GM18498 (cell line): ENCODE measurements at regions not wholly inside any gene's neighbourhood (a gene's known extent, or its start where the extent isn't known, plus 50 kb on each side); places are given as distances from the start of the nearest gene placed in this dataset.

Experiments
- ATAC-seq: cut with Tn5 transposase; IDR thresholded peaks from one replicate; pipeline ENCODE4 v1.9.1; 2021; ENCODE audit warnings: mild to moderate bottlenecking, moderate library complexity; ENCODE audit not compliant: unreplicated experiment

DNA sequence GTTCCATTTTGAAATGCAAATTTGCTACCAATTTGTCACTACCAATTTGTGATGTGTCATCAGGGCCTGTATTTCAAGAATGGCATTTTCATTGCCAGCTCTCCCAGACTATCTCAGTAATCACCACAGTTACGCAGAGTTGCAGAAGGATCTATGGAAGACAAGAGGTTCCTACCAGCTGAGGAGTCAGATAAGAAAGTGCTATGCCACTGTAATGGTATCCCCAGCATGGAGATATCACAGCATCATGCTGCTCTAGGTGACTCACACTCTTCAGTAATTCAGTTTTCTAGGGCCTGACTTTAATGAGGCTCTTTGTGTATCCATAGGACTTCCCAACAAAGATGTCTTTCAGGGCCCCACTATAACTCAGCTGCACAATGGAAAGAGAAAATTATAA lies 490.3 kb downstream of the ARHGEF28 start:
- ATAC-seq = no peak

DNA sequence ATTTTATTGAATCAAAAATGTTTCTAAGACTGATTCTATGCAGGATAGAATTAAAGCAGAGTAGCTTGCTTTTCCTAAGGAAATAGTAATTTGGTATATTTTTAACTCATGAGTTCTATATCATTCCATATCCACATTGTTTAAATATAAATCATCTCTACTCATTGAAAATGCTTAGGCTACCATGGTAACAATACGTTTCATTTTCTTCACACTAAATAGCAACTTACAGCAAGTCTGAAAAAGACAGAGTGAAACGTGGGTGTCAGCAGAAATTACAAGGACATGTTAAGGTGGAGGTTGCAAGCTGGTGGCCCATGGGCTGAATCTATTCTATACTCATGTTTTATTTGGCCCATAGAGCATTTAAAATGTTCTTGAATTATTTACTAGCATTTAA lies 487.9 kb downstream of the ARHGEF28 start:
- ATAC-seq = no peak

DNA sequence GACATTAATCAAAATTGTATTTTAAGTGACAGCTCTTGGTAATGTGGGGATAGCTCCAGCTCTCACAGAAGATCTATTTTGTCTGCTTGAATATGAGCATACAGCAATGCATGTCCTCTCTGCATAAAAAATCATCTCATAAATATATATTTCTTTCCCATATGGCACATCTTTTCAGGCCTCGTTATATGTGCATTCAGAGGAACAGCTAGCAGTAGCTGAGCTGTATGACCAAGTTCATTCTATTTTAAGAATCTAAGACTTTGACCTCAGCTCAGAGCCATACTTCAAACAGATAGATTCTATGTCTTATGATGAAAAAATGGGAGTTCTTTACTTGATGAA lies 487.2 kb downstream of the ARHGEF28 start:
- ATAC-seq = no peak

DNA sequence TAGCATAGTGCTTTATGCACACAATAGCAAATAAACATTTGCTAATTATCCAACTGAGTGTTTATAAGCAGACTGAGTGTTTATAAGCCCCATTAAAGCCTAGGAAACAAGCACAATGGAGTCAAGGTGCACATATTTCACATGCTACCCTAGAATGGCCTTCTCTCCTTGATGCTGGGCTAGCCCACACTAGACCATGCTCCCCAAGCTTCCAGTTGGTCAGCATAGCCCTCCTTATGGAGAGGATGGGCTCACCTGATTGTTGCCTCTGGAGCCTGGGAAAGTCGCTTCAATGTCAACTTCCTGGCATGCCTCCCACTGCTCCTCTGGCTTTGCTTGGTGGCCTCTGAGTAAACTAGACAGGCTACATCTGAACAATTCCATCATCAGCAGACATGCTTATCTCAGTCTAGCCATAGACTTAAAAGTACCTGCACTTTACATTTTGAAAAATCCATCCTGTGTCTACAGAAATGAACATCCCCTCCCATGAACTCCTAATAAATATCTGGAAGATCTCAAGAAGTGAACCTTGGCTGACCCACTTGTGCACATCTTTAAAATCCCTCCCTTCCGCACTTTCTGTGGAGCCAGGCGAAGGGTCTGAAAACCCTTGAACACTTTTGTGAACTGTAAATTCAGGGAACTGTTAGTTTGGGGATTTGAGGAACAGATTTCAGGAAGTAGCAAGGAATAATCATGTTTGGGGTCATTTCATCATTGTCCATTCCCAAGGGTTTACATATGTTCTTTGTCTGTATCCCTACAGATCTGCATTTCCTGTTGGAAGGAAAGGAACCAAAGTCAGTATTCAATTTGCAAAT lies 486.6 kb downstream of the ARHGEF28 start:
- ATAC-seq = no peak

DNA sequence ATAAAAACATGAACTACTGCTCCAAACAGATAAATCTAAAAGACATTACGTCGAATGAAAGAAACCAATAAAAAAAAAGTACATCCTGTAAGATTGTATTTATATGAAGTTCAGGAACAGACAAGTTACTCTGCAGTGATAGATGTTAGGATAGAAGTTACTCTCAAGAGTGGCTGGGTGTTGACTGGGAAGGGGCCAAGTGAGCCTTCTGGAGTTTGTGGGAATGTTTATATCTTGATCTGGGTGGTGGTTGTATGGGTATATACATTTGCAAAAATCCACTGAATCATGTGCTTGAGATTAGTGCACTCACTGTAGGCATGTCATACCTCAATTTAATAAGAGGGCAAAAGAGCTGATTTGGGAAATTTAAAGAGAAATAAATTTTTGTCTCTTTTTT lies 485.8 kb downstream of the ARHGEF28 start:
- ATAC-seq = no peak

DNA sequence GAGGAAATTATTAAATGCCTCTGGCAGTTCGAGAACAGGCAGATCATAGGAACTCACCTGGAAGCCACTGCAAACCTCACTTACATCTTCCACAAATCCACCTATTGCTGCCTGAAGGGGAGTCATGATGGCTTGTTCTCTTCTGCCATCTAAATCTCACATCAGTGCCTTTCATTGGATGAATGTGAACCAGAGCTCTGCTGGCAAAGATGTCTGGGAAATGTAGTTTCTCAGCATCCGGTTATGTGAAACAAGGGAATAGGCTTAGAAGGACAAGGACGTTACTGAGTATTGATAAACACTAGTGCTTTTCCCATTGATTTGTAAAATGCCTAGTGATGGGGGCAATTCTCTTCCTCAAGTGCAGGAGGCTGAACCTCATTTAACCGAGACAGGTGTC lies 483.3 kb downstream of the ARHGEF28 start:
- no peak for ATAC-seq

DNA sequence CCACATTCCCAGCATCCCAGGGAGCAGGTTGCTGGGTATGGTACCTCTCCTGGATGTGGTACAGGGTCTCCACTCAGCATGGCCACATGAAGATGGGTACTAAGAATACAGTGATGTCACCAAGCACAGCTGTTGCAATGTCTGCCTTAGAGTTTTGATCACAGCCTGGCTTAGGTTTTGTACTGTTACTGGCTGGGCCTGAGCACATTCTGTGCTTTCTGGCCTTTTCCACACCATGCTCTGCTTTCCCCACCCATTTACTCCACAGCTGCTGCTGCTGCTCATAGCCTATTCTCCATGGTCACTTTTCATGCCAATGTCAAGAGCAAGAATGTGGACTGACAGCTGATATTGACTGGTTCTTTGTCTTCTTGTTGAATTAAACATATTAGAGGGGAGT lies 481.9 kb downstream of the ARHGEF28 start:
- no peak for ATAC-seq

DNA sequence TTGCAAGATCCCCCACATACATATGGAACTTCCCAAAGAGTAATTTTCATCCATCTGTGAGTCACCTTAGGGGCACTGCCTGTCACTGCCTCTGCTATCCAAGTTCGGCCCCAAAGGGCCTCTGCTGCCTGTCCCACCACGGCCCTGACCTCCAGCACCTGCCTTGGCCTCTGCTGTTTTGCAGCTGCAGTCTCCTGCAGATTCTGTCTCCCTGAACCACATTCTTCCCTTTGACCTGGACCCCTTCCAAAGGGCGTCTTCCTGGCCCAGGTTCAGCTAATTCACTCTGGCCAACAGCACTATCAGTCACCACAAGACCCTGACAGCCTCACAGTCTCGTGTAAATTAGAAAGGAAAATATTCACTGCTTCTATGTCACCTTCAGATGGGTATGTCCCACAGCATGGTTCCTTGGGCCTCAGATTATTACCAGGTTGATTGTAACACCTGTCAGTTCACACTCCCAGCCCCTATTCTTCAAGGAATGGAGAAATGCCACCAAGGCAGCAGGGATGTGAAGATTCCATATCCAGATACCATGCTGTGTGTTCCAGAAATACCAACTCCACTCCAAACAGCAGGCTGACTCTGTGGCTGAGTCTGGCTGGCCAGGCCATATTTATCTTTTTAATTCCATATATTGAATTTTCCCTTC lies 479.3 kb downstream of the ARHGEF28 start:
- no peak for ATAC-seq

DNA sequence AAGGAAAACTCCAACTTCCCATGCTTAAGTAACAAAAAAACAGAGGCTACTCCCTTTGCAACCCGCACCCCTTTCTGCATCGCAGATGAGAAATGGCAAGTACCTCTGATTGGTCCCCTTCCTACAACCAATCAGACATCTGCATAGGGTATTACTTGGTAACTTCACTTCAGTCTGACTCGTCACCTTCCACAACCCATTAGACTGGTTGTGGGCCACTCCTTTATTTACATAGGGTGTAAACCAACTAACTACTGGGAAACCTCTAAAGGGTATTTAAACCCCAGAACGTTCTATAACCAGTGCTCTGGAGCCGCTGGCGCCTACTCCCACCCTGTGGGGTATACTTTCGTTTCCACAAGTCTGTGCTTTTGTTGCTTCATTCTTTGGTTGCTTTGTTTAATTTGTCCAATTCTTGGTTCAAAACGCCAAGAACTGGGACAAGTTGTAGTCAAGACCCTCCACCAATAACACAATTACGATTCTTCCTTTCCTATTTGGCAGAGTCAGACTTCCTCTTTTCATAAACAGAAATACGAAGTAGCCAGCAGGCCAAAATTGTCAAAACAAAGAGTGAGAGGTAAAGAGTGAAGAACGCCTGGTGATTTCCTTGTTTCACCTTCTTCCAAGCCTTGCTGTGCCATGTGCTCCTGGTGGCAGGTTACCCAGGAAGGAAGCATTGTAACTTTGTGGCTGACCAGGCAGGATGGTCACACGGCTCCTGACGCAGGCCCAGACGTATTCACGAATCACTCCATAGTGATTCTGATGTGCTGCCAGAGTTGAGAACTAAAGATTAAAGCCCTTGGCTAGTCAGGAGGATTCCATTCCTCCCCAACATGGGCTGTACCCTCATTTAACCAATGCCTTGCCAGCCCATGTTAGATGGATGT lies 477.4 kb downstream of the ARHGEF28 start:
- no peak for ATAC-seq

DNA sequence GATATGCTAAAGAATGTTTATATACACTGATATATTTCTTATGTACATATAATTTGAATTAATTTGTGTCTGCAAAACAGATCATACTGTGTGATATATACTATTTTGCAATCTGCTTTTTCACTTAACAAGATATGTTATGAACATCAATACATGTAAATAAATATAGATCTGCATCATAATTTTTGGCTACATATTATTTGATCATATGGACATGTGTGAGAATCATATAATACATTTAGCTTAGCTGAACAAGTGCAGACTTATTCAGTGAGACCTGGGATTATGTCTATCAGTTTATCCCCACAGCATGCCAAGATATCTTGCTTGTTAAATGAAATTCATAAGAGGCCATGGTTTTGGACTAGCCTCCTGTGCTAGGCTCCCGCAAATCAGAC lies 474.3 kb downstream of the ARHGEF28 start:
- no peak for ATAC-seq

DNA sequence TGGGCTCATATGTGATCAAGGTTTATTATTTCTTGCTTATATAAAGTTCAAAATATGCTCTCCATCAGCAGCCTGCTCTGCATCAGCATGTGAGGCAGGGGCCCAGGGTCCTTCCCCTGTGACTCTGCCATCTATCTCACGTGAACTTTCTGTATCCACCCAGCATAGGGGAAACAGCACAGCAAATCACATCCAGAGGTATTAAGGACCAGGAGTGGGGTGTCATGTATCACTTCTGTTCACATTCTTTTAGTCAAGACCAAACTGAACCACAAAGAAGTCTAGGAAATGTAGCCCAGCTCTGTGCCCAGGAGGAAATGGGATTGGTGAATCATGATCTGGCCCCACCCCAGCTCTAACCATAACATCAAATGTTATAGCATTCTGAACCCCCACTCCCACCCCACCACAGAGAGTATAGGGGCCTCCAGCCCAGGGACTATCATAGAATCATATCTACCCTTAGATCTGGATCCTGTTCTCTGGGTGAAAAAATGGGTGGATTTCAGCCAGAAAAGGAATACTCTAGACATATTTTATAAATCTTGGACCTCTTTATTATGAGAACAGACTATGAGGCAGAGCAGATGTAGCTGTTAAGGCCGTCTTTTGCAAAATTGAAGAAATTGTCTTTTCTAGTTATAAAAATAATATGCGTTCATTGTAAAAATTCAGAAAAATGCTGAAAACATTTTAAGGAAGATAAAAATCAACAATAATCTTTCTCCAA lies 473.7 kb downstream of the ARHGEF28 start:
- ATAC-seq = no peak

DNA sequence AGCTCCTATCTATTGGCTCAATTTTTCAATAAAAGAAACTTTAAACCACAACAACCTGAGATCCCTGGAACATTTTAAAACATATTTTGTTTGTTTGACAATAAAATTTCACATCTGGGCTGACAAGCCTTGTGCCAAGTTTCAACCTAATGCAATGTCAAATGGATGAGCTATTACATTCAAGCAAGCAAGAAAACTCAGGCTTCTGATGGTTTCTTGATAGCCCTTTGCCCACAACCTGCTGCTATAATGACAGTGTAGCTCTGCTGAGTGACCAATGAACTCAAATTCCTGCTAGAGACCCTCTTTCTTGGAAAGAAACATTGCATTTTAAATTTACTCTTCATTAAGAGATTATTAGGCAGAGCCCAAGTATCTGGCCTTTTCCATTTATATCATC lies 472.9 kb downstream of the ARHGEF28 start:
- no peak for ATAC-seq

DNA sequence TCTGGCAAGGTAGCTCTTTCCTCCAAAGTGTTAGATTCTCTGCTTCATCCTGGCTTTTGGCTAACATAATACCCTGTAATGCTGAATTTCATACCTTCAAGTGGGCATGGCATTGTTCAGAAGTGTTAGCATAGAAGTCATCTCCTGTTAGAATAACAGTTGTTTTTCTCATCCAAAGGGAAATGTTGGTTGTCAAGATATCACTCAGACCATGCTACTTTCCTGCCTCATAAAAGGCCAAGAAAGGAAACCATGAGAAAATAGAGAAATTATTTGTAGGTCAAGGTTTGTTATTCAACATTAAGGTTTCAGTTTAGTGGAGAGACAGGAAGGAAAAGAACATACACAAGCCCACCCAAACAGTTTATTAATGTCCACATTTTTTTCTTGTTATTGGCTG lies 472.5 kb downstream of the ARHGEF28 start:
- no peak for ATAC-seq

DNA sequence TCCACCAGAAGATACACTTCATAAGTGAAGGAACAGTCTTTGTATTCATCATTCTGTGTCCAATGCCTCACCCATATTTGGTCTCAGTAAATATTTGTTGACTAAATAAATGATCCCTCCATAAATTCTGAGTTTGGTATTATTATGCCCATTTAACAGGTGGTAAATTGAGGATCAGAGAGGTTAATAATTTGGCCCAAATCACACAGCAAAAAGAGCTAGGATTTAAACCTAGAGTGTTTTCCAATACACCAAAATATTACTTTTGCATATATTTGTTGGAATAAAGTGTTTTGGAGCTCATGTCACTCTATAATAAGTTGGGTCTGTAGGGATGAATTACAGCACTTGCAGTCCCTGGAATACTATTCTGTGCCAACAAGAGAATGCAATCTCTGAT lies 470.3 kb downstream of the ARHGEF28 start:
- ATAC-seq = no peak

DNA sequence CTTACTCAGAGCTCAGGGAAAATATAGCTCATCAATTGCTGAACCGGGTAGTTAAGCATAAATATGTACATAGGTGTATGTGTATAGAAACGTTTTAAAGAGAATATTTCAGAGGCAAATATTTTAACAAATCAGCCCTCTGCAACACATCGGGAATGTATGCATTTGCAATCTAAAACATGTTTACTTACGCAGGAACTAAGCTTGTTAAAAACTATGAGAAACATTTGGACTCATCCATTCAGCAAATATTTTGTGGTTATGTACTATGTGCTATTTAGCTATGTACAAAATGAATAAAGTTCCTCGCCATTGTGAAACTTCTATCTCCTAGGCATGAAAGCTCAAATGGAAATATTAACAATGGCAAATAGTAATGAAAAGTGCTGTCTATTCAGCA lies 469.9 kb downstream of the ARHGEF28 start:
- ATAC-seq = no peak

DNA sequence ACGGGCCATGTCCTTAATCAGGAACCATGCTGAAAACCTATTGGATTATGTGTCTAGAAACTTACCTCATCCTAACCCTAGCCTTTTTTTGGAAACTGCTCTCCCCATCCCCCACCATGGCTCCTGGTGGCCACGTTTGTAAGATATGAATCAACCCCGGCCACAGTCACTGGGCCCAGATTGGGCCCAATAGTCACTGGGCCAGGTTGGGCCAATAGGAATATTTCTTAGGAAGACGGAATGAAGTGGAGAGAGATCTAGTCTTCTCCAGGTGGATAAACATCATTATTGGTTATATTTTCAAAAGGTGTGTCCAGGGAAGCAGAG lies 468.7 kb downstream of the ARHGEF28 start:
- no peak for ATAC-seq

DNA sequence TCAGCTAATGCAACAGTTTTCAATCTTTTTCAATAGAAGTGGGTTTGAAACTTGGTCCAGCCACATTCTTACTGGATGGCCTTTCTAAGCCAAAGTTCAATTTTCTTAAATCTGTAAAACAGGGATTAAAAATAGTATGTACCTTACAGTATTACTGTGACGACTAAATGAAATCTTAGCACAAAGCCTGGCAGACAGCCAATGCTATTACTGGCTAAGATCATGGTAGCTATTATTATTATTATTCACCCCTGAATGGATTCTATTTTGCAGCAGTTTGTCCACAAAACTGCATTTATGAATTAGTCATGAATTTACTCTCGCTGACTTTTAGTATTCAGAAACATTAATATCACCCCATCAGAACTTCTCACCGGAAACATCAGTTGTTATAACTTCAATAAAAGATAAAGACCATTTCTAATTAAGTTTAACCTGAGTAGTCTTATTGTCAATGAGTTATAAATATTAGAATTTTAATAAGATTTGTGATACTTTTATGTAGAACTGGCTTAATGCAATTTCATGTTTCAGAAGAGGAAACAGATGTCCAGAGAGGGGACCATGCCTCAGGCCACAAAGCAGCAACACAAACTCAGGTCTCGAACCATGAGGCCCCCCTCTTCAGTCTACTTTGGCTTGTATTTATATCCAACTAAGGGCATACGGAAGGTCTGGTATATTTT lies 468.2 kb downstream of the ARHGEF28 start:
- ATAC-seq = no peak

DNA sequence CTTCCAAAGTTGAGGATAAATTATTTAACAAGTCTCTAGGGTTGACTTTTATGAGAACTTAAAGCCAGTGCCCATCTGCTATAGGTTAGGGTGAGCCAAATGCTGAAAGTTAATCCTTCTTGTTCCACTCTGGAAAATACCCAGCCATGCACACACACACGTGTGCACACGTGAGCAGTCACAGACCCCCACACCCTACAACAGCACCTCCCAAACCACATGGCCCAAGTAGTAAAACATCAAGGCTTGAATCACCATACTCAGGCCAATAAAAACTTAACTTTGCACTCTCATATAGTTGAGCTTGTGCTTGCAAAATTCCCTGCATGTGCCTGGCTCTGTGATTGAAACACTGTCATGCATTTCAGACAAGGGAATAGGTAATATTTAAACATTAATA lies 467.6 kb downstream of the ARHGEF28 start:
- no peak for ATAC-seq

DNA sequence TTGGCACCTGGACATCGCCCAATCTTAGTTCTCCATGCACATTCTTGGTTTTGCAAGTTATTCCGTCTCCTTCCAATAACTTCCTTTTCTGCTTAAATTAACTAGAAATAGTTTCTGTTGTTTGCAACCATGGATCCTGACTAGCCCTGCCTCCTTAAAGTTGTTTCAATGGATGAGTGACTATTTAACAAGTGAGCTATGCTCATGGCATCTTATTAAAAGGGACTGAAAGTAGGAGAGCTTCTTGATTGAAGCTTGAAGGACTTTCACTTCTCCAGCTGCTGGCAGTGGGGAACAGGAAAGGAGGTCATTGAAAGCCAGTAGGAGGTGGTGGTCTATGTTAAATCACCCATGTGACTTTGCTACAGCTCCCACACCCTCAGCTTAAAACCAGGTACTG lies 466.8 kb downstream of the ARHGEF28 start:
- no peak for ATAC-seq

DNA sequence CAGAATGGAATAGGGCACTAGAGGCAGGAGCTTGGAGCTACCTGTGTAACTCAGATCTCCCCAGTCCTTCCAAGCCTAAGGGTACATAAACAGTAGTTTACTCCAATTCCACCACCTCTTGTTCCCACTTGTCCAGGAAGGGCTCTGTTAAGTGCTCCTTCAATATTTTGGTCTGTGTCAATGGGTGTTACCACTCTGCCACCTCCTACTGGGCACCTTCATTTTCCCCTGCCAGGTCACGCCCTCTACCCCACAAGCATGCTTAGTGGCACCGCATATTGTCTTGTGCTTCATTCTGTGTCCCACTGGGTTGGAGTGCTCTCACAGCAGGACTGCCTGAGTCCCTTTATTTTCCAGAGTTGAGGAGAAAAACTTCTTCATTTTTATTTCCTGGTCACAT lies 459.8 kb downstream of the ARHGEF28 start:
- no peak for ATAC-seq

DNA sequence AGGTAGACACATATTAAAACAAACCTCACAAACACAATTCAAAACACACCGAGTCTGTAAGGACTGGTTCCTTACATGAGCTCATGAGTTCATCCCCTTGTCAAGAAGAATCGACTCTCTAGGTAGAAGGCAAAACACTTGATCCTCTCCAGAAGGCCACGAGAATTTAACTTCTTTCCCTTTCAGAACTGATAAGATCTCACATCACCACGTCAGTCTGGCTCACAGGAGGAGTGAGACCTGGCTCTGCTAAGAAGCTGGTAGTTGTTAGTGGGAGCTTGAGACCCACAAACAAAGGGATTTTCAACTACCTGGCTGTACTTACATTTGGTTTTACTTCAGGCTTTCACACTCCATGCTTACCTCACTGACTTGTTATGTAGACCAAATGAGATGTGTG lies 459.2 kb downstream of the ARHGEF28 start:
- no peak for ATAC-seq
